ENCODE measurements at regions not wholly inside any gene's neighbourhood (a gene's known extent, or its start where the extent isn't known, plus 50 kb on each side); places are given as distances from the start of the nearest gene placed in this dataset.

GRCh38 chr1:101170506-101171050 lies 66.2 kb upstream of the S1PR1 start:
- H3K36me3 ChIP-seq (ENCODE audit: low read depth): no peaks in the 10 kb centered on the region
- H3K9me3 ChIP-seq (ENCODE audit: insufficient read depth, low read depth): no peaks in the 10 kb centered on the region
- no peaks in the 10 kb centered on the region for H4K20me1 ChIP-seq (ENCODE audit: insufficient read depth)
- H3K4me1 ChIP-seq (replicated peaks; ENCODE audit: insufficient read depth): no peaks in the 10 kb centered on the region
- ChIA-PET CTCF (no interaction called here), POLR2A (ENCODE audit: unreplicated experiment) (no interaction called here)
- no peak overlapping the region for H3K4me3 ChIP-seq
- no peak for DNase-seq
- no peak overlapping the region for H2AFZ ChIP-seq
- H3K79me2 ChIP-seq (ENCODE audit: low read depth): no peaks in the 10 kb centered on the region
- TF ChIP-seq EZH2 (IDR thresholded peaks at IDR 0.05; ENCODE audit: low read depth): no peak
- TF ChIP-seq CTCF (conservative IDR thresholded peaks at IDR 0.05): no peak
- H3K4me2 ChIP-seq: no peak overlapping the region
- BruUV-seq (replicated peaks): no TSS peak
- H3K27ac ChIP-seq: no peak overlapping the region
- intact Hi-C loops (cut with micrococcal nuclease; ENCODE audit: unreplicated experiment): loop anchor here (10.0 kb wide), 1 partner anchor 64 kb away; the partner anchor contains the start of gene S1PR1
- no peaks in the 10 kb centered on the region for H3K27me3 ChIP-seq (ENCODE audit: insufficient read depth, low read depth)
- peaks cover 5% of the 10 kb centered on the region for H3K9me2 ChIP-seq (ENCODE audit: insufficient read depth)
- H3F3A ChIP-seq (ENCODE audit: insufficient read depth, low read depth): no peaks in the 10 kb centered on the region

- intact Hi-C loops (cut with micrococcal nuclease; ENCODE audit: unreplicated experiment): no loop called here
- Histone ChIP-seq H3K4me1 (replicated peaks; ENCODE audit: insufficient read depth) (no peaks in the 10 kb centered on the region), H3K27ac (no peak overlapping the region), H3K4me3 (no peak overlapping the region), H3F3A (ENCODE audit: insufficient read depth, low read depth) (no peaks in the 10 kb centered on the region), H3K4me2 (no peak overlapping the region), H2AFZ (no peak overlapping the region), H4K20me1 (ENCODE audit: insufficient read depth) (no peaks in the 10 kb centered on the region), H3K9me3 (ENCODE audit: insufficient read depth, low read depth) (no peaks in the 10 kb centered on the region), H3K27me3 (ENCODE audit: insufficient read depth, low read depth) (no peaks in the 10 kb centered on the region), H3K36me3 (ENCODE audit: low read depth) (no peaks in the 10 kb centered on the region), H3K9me2 (ENCODE audit: insufficient read depth) (peaks cover 5% of the 10 kb centered on the region), H3K79me2 (ENCODE audit: low read depth) (no peaks in the 10 kb centered on the region)
- ChIA-PET POLR2A (ENCODE audit: unreplicated experiment) (no interaction called here), CTCF (no interaction called here)
- BruUV-seq (replicated peaks): no TSS peak
- no peak for DNase-seq
- TF ChIP-seq CTCF (conservative IDR thresholded peaks at IDR 0.05) (no peak), EZH2 (IDR thresholded peaks at IDR 0.05; ENCODE audit: low read depth) (no peak)
Measured at GRCh38 chr1:101167891-101168290, 68.9 kb upstream of the S1PR1 start.

- no peaks in the 10 kb centered on the region for H3K36me3 ChIP-seq (ENCODE audit: low read depth)
- no peak overlapping the region for H2AFZ ChIP-seq
- no TSS peak for BruUV-seq (replicated peaks)
- no peak overlapping the region for H3K4me3 ChIP-seq
- H4K20me1 ChIP-seq (ENCODE audit: insufficient read depth): no peaks in the 10 kb centered on the region
- DNase-seq: no peak
- peaks cover 5% of the 10 kb centered on the region; the same call in 1 of the 2 replicates for H3K9me2 ChIP-seq (ENCODE audit: insufficient read depth)
- H3K4me1 ChIP-seq (replicated peaks; ENCODE audit: insufficient read depth): no peaks in the 10 kb centered on the region
- no peaks in the 10 kb centered on the region for H3K79me2 ChIP-seq (ENCODE audit: low read depth)
- TF ChIP-seq EZH2 (IDR thresholded peaks at IDR 0.05; ENCODE audit: low read depth) (no peak), CTCF (conservative IDR thresholded peaks at IDR 0.05) (no peak)
- ChIA-PET POLR2A (ENCODE audit: unreplicated experiment) (no interaction called here), CTCF (no interaction called here)
- no peaks in the 10 kb centered on the region for H3K9me3 ChIP-seq (ENCODE audit: insufficient read depth, low read depth)
- H3F3A ChIP-seq (ENCODE audit: insufficient read depth, low read depth): no peaks in the 10 kb centered on the region
- intact Hi-C loops (cut with micrococcal nuclease; ENCODE audit: unreplicated experiment): no loop called here
- no peak overlapping the region for H3K4me2 ChIP-seq
- no peaks in the 10 kb centered on the region for H3K27me3 ChIP-seq (ENCODE audit: insufficient read depth, low read depth)
- H3K27ac ChIP-seq: no peak overlapping the region
Measured at GRCh38 chr1:101166583-101167120, 70.2 kb upstream of the S1PR1 start.
